GM18868 (cell line): ENCODE measurements at regions not wholly inside any gene's neighbourhood (a gene's known extent, or its start where the extent isn't known, plus 50 kb on each side); places are given as distances from the start of the nearest gene placed in this dataset.

ENCODE experiments used
- ATAC-seq: cut with Tn5 transposase; IDR thresholded peaks from one replicate; pipeline ENCODE4 v1.9.1; 2021; ENCODE audit warnings: mild to moderate bottlenecking, moderate library complexity; ENCODE audit not compliant: unreplicated experiment

- no peak for ATAC-seq
Measured at GRCh38 chr7:18198868-18199267, 171.2 kb upstream of the PRPS1L1 start.

- no peak for ATAC-seq
Measured at GRCh38 chr7:18200266-18200665, 172.6 kb upstream of the PRPS1L1 start.

- ATAC-seq: no peak
Measured at GRCh38 chr7:18200855-18201254, 173.2 kb upstream of the PRPS1L1 start.

- no peak for ATAC-seq
Measured at GRCh38 chr7:18201350-18201749, 173.7 kb upstream of the PRPS1L1 start.

GRCh38 chr7:18202315-18203045, 174.8 kb upstream of the PRPS1L1 start:
- ATAC-seq: peak; percentile 72

GRCh38 chr7:18206331-18206730, 178.7 kb upstream of the PRPS1L1 start:
- ATAC-seq: no peak

- no peak for ATAC-seq
Measured at GRCh38 chr7:18208921-18209320, 181.3 kb upstream of the PRPS1L1 start.

- ATAC-seq: no peak
Measured at GRCh38 chr7:18210377-18210776, 182.7 kb upstream of the PRPS1L1 start.

- ATAC-seq: no peak
Measured at GRCh38 chr7:18210788-18211187, 183.1 kb upstream of the PRPS1L1 start.

GRCh38 chr7:18212308-18212707, 184.7 kb upstream of the PRPS1L1 start:
- no peak for ATAC-seq

GRCh38 chr7:18212758-18213157, 185.1 kb upstream of the PRPS1L1 start:
- no peak for ATAC-seq

- ATAC-seq: no peak
Measured at GRCh38 chr7:18213652-18214051, 186.0 kb upstream of the PRPS1L1 start.

GRCh38 chr7:18216270-18216669, 188.6 kb upstream of the PRPS1L1 start:
- no peak for ATAC-seq

GRCh38 chr7:18221377-18222293, 194.0 kb upstream of the PRPS1L1 start:
- ATAC-seq: no peak

- no peak for ATAC-seq
Measured at GRCh38 chr7:18222636-18223035, 195.0 kb upstream of the PRPS1L1 start.

- no peak for ATAC-seq
Measured at GRCh38 chr7:18224138-18224537, 196.5 kb upstream of the PRPS1L1 start.

- peak; percentile 59 for ATAC-seq
Measured at GRCh38 chr7:18225067-18225466, 197.4 kb upstream of the PRPS1L1 start.

GRCh38 chr7:18226598-18226997, 199.0 kb upstream of the PRPS1L1 start:
- ATAC-seq: no peak

- ATAC-seq: no peak
Measured at GRCh38 chr7:18228686-18229085, 201.0 kb upstream of the PRPS1L1 start.

GRCh38 chr7:18230271-18230670, 202.6 kb upstream of the PRPS1L1 start:
- ATAC-seq: no peak

- no peak for ATAC-seq
Measured at GRCh38 chr7:18231854-18232253, 204.2 kb upstream of the PRPS1L1 start.

GRCh38 chr7:18234519-18234918, 206.9 kb upstream of the PRPS1L1 start:
- ATAC-seq: no peak
